ENCODE measurements at regions not wholly inside any gene's neighbourhood (a gene's known extent, or its start where the extent isn't known, plus 50 kb on each side); places are given as distances from the start of the nearest gene placed in this dataset.

GRCh38 chr5:2537378-2538145 lies 213.9 kb downstream of the IRX2 start:
- TF ChIP-seq CTCF (IDR thresholded peaks at IDR 0.05) (no peak), POLR2A (IDR thresholded peaks at IDR 0.05) (no peak), POLR2AphosphoS5 (IDR thresholded peaks at IDR 0.05) (no peak)
